Sigmoid colon (tissue), 4 donors: ENCODE measurements at regions not wholly inside any gene's neighbourhood (a gene's known extent, or its start where the extent isn't known, plus 50 kb on each side); places are given as distances from the start of the nearest gene placed in this dataset.

Source experiments
- POLR2A ChIP-seq, 2 donors: fragments of 450-650 bp; IDR thresholded peaks; one replicate each; pipeline ENCODE4 v1.6.1; 2016; ENCODE audit warnings: antibody characterized with exemption in 2 of 2, mild to moderate bottlenecking in 2 of 2, moderate library complexity in 2 of 2
- POLR2AphosphoS5 ChIP-seq, 4 donors: sonication (generic); formaldehyde crosslinking; IDR thresholded peaks; one replicate each; pipeline ENCODE4 v1.6.1; 2017; ENCODE audit warnings: antibody characterized with exemption in 4 of 4
- TF ChIP-seq, protein P1 (sequence below), 4 experiments: fragments of 450-650 bp in 3 of 4; fragments of 200-600 bp in 1 of 4; IDR thresholded peaks; one replicate each; pipeline ENCODE4 v1.5.1; 2016 to 2019; ENCODE audit warnings: antibody characterized with exemption in 4 of 4, mild to moderate bottlenecking in 3 of 4, moderate library complexity in 2 of 4

DNA sequence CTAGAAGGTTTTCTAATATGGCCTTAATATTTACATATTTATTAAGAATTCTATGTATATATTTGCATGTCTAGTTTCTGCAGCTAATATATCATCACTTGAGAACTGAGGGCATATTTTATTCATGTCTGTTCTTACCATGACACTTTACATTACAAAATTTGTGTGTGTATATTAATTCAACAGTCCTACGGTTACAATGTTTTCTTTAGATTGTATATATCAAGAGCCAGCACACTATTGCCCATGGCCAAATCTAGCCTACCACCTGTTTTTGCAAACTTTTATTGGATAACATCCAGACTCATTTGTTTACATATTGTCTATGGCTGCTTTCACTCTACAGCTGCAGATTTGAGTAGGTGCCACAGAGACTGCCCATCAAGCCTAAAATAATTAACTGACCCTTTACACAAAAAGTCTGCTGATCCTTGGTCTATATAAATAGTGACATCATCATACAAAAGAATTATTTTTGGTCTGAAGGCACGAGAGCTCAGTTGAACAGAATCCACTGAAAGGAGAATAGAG, 577.4 kb upstream of the PBX1 start:
- TF ChIP-seq, protein P1, sequence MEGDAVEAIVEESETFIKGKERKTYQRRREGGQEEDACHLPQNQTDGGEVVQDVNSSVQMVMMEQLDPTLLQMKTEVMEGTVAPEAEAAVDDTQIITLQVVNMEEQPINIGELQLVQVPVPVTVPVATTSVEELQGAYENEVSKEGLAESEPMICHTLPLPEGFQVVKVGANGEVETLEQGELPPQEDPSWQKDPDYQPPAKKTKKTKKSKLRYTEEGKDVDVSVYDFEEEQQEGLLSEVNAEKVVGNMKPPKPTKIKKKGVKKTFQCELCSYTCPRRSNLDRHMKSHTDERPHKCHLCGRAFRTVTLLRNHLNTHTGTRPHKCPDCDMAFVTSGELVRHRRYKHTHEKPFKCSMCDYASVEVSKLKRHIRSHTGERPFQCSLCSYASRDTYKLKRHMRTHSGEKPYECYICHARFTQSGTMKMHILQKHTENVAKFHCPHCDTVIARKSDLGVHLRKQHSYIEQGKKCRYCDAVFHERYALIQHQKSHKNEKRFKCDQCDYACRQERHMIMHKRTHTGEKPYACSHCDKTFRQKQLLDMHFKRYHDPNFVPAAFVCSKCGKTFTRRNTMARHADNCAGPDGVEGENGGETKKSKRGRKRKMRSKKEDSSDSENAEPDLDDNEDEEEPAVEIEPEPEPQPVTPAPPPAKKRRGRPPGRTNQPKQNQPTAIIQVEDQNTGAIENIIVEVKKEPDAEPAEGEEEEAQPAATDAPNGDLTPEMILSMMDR (IDR thresholded peaks at IDR 0.05): no peak
- TF ChIP-seq POLR2A (IDR thresholded peaks at IDR 0.05) (no peak), POLR2AphosphoS5 (IDR thresholded peaks at IDR 0.05) (no peak)
